GM12891 (cell line): ENCODE measurements at regions not wholly inside any gene's neighbourhood (a gene's known extent, or its start where the extent isn't known, plus 50 kb on each side); places are given as distances from the start of the nearest gene placed in this dataset.

Source experiments
- PAX5 ChIP-seq: IDR thresholded peaks from 2 replicates; pipeline ENCODE4 v1.6.1; 2011; ENCODE audit warnings: low read length, moderate library complexity, mild to moderate bottlenecking; ENCODE audit not compliant: insufficient read depth, severe bottlenecking
- POLR2A ChIP-seq: IDR thresholded peaks from 2 replicates; pipeline ENCODE4 v1.6.1; 2011; ENCODE audit warnings: low read depth, low read length, control low read depth
- POLR2AphosphoS5 ChIP-seq: IDR thresholded peaks from 2 replicates; pipeline ENCODE4 v1.6.1; 2011; ENCODE audit warnings: low read depth, low read length, control low read depth
- POU2F2 ChIP-seq: IDR thresholded peaks from 2 replicates; pipeline ENCODE4 v1.6.1; 2011; ENCODE audit warnings: low read depth, mild to moderate bottlenecking, control low read depth, low read length, moderate library complexity
- SPI1 ChIP-seq: IDR thresholded peaks from 2 replicates; pipeline ENCODE4 v1.6.1; 2011; ENCODE audit warnings: low read depth, low read length, control low read depth
- TAF1 ChIP-seq: IDR thresholded peaks from 2 replicates; pipeline ENCODE4 v1.6.1; 2011; ENCODE audit warnings: low read depth, low read length, control low read depth

DNA sequence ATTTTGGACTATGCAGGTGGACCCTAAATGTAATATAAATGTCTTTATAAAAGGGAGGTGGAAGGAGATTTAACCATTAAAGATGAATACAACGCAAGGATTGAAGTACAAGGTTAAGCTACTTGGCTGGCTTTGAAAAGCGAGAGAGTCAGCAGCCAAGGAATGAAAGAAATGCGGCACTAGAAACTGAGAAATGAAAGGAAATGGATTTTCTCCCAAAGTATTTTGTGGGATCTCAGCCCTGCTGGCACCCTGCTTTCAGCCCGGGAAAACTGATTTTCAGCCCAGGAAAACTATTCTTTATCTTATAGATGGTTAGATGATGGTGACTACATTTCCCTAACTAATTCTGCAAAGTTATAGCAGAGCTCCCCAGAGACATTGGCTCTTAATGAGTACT is 1349.6 kb upstream of the C9orf72 start:
- TF ChIP-seq POLR2A (no peak), POLR2AphosphoS5 (no peak), PAX5 (no peak), TAF1 (no peak), POU2F2 (no peak), SPI1 (no peak)
